SK-N-SH treated with all-trans-retinoic acid at 6 μM for 48 hours (cell line): ENCODE measurements at regions not wholly inside any gene's neighbourhood (a gene's known extent, or its start where the extent isn't known, plus 50 kb on each side); places are given as distances from the start of the nearest gene placed in this dataset.
"Not testable (repeated sequence)": the region's sequence is repeated elsewhere in the genome, so short reads cannot be mapped to it uniquely, and the experiment has no call there.

Source experiments
- SNAI2 ChIP-seq: fragments of 250-450 bp; sonication (Bioruptor Pico); IDR thresholded peaks from 2 replicates; pipeline ENCODE4 v1.5.0; 2020; ENCODE audit warnings: mild to moderate bottlenecking, moderate library complexity
- TF ChIP-seq, protein P1 (sequence below): fragments of 250-450 bp; sonication (Bioruptor Pico); IDR thresholded peaks from 2 replicates; pipeline ENCODE4 v1.5.1; 2020; ENCODE audit warnings: low read depth, mild to moderate bottlenecking, moderate library complexity

DNA sequence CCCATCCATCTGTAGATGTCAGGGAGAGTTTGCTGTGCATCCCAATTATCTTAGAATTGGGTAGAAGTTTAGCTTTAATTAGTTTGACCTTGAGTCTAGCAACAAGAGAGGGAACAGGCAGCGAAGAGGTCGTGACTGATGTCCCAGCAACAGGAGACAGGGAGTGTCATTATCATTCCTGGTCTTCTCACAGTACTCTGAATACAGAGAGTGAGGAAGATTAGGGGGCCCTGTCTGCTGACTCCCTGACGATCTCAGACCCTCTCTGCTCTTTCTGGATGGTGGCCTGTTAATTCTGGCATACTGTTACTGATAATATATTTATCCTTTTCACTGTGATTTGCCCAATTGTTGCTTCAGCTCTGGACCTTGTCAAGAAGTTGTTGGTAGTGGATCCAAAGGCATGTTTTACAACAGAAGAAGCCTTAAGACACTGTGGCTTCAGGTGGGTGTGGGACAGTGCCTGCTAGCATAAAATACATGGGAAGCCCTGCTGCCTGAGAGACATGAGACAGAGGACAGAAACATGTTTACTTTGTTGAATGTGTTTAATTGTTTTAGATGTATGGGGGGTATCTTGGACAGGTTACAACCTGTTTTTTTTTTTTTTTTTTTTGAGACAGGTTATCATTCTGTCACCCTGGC lies 256.6 kb downstream of the GOLGA6L6 start:
- TF ChIP-seq, protein P1, sequence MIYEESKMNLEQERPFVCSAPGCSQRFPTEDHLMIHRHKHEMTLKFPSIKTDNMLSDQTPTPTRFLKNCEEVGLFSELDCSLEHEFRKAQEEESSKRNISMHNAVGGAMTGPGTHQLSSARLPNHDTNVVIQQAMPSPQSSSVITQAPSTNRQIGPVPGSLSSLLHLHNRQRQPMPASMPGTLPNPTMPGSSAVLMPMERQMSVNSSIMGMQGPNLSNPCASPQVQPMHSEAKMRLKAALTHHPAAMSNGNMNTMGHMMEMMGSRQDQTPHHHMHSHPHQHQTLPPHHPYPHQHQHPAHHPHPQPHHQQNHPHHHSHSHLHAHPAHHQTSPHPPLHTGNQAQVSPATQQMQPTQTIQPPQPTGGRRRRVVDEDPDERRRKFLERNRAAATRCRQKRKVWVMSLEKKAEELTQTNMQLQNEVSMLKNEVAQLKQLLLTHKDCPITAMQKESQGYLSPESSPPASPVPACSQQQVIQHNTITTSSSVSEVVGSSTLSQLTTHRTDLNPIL (CRISPR knock-in tag) = not testable (repeated sequence)
- not testable (repeated sequence) for TF ChIP-seq SNAI2 (CRISPR knock-in tag)
